ENCODE measurements at regions not wholly inside any gene's neighbourhood (a gene's known extent, or its start where the extent isn't known, plus 50 kb on each side); places are given as distances from the start of the nearest gene placed in this dataset.
A peak's percentile ranks its signal among the peaks of the same experiment; 100 is the strongest.

- TF ChIP-seq FOXM1 (IDR thresholded peaks at IDR 0.05; ENCODE audit: borderline replicate concordance, low read depth) (peak; percentile 91), TEAD4 (IDR thresholded peaks at IDR 0.05) (peak; percentile 89), MAX (IDR thresholded peaks at IDR 0.05) (peak; percentile 20; the same call in 1 of the 2 replicates), YY1 (IDR thresholded peaks at IDR 0.05; ENCODE audit: low read depth) (no peak), TAF1 (IDR thresholded peaks at IDR 0.05; ENCODE audit: low read depth) (no peak), EGR1 (IDR thresholded peaks at IDR 0.05) (no peak), EP300 (IDR thresholded peaks at IDR 0.05; ENCODE audit: borderline replicate concordance) (peak; percentile 93), REST (IDR thresholded peaks at IDR 0.05; ENCODE audit: low read depth) (no peak), RAD21 (IDR thresholded peaks at IDR 0.05; ENCODE audit: low read depth) (no peak), NFIC (IDR thresholded peaks at IDR 0.05) (peak; percentile 78), CEBPB (IDR thresholded peaks at IDR 0.05) (0 out of 2 replicates have a peak, but pooled peaks have one; percentile 11), TCF12 (IDR thresholded peaks at IDR 0.05; ENCODE audit: low read depth) (peak; percentile 93)
These were observed 91.5 kb upstream of the DNAH5 start for GRCh38 chr5:14035859-14036503.

All from Ishikawa (cell line).